CD4-positive, alpha-beta T cell treated with Interleukin-2 at 100 ng/mL for 4 hours (primary cell): ENCODE measurements at regions not wholly inside any gene's neighbourhood (a gene's known extent, or its start where the extent isn't known, plus 50 kb on each side); places are given as distances from the start of the nearest gene placed in this dataset.

Experiments
- DNase-seq: peaks from one replicate; pipeline ENCODE4 v3.0.0-alpha.2; 2020; ENCODE audit warnings: low spot score

GRCh38 chr18:38087538-38087937 lies 521.9 kb upstream of the CELF4 start:
- no peak for DNase-seq

- DNase-seq = no peak
Observed at GRCh38 chr18:38081516-38081915, 515.9 kb upstream of the CELF4 start.

- DNase-seq = no peak
Observed at GRCh38 chr18:38077229-38077628, 511.6 kb upstream of the CELF4 start.

- no peak for DNase-seq
Observed at GRCh38 chr18:38076346-38077070, 510.9 kb upstream of the CELF4 start.

- DNase-seq = no peak
Observed at GRCh38 chr18:38074298-38074876, 508.8 kb upstream of the CELF4 start.

- no peak for DNase-seq
Observed at GRCh38 chr18:38067821-38068220, 502.2 kb upstream of the CELF4 start.

- DNase-seq = no peak
Observed at GRCh38 chr18:38067086-38067485, 501.5 kb upstream of the CELF4 start.

GRCh38 chr18:38052879-38053590 lies 487.4 kb upstream of the CELF4 start:
- DNase-seq = no peak

GRCh38 chr18:38047820-38048219 lies 482.2 kb upstream of the CELF4 start:
- no peak for DNase-seq

- no peak for DNase-seq
Observed at GRCh38 chr18:38046651-38047050, 481.1 kb upstream of the CELF4 start.

GRCh38 chr18:38045845-38046244 lies 480.2 kb upstream of the CELF4 start:
- DNase-seq = no peak

GRCh38 chr18:38042211-38042890 lies 476.8 kb upstream of the CELF4 start:
- no peak for DNase-seq

GRCh38 chr18:38038242-38038641 lies 472.6 kb upstream of the CELF4 start:
- no peak for DNase-seq

- DNase-seq = no peak
Observed at GRCh38 chr18:38035193-38035592, 469.6 kb upstream of the CELF4 start.

- DNase-seq = no peak
Observed at GRCh38 chr18:38033282-38033681, 467.7 kb upstream of the CELF4 start.

- DNase-seq = no peak
Observed at GRCh38 chr18:38032516-38032915, 466.9 kb upstream of the CELF4 start.

GRCh38 chr18:38028946-38029345 lies 463.3 kb upstream of the CELF4 start:
- no peak for DNase-seq

- DNase-seq = no peak
Observed at GRCh38 chr18:38025433-38026038, 459.9 kb upstream of the CELF4 start.

- no peak for DNase-seq
Observed at GRCh38 chr18:38023871-38024270, 458.3 kb upstream of the CELF4 start.

GRCh38 chr18:38022234-38022633 lies 456.6 kb upstream of the CELF4 start:
- no peak for DNase-seq

GRCh38 chr18:38019292-38019691 lies 453.7 kb upstream of the CELF4 start:
- no peak for DNase-seq
